Cardiac muscle cell (in vitro differentiated cells and primary cell): ENCODE measurements at regions not wholly inside any gene's neighbourhood (a gene's known extent, or its start where the extent isn't known, plus 50 kb on each side); places are given as distances from the start of the nearest gene placed in this dataset.
A peak's percentile ranks its signal among the peaks of the same experiment; 100 is the strongest.

ENCODE experiments used
- DNase-seq, 2 donors: peaks; one replicate each; pipeline versions ENCODE4 v3.0.0 to v3.0.0-alpha.2; 2010 to 2017; ENCODE audit warnings: low read depth in 1 of 2, low spot score in 1 of 2
- H3K27ac ChIP-seq: fragments of 200-600 bp; sonication (generic); 2 replicates; pipeline ENCODE4 v1.5.1; 2016
- H3K27me3 ChIP-seq: fragments of 200-600 bp; sonication (generic); 2 replicates; pipeline ENCODE4 v1.6.0; 2016; ENCODE audit warnings: control low read depth
- H3K36me3 ChIP-seq: fragments of 200-600 bp; sonication (generic); 2 replicates; pipeline ENCODE4 v1.5.1; 2016; ENCODE audit warnings: control low read depth
- H3K4me1 ChIP-seq: fragments of 200-600 bp; sonication (generic); 2 replicates; pipeline ENCODE4 v1.8.1; 2017; ENCODE audit warnings: low read depth, mild to moderate bottlenecking, mixed run types
- H3K4me3 ChIP-seq: fragments of 200-600 bp; sonication (generic); 2 replicates; pipeline ENCODE4 v1.5.1; 2016; ENCODE audit warnings: mild to moderate bottlenecking
- H3K9me3 ChIP-seq: fragments of 200-600 bp; sonication (generic); 2 replicates; pipeline ENCODE4 v1.5.1; 2017; ENCODE audit warnings: low read depth, mild to moderate bottlenecking, control low read depth
- CTCF ChIP-seq: IDR thresholded peaks from 2 replicates; pipeline ENCODE4 v1.5.1; 2012; ENCODE audit warnings: low read depth, mild to moderate bottlenecking, low read length

GRCh38 chr4:11701966-11702725, 273.5 kb upstream of the HS3ST1 start:
- Histone ChIP-seq H3K27ac (no peak overlapping the region), H3K4me3 (no peak overlapping the region), H3K4me1 (peaks cover 17% of the 10 kb centered on the region), H3K9me3 (no peaks in the 10 kb centered on the region), H3K36me3 (no peaks in the 10 kb centered on the region), H3K27me3 (no peaks in the 10 kb centered on the region)
- no peak for DNase-seq
- TF ChIP-seq CTCF: no peak

- H3K4me3 ChIP-seq: no peak overlapping the region
- H3K9me3 ChIP-seq: no peaks in the 10 kb centered on the region
- H3K4me1 ChIP-seq: peaks cover 24% of the 10 kb centered on the region
- H3K36me3 ChIP-seq: no peaks in the 10 kb centered on the region
- DNase-seq: no peak
- no peaks in the 10 kb centered on the region for H3K27me3 ChIP-seq
- no peak for TF ChIP-seq CTCF
- H3K27ac ChIP-seq: no peak overlapping the region
Measured at GRCh38 chr4:11700751-11701226, 272.1 kb upstream of the HS3ST1 start.

- no peak for TF ChIP-seq CTCF
- H3K27ac ChIP-seq: no peak overlapping the region
- H3K4me1 ChIP-seq: peaks cover 24% of the 10 kb centered on the region
- no peaks in the 10 kb centered on the region for H3K27me3 ChIP-seq
- no peak overlapping the region for H3K4me3 ChIP-seq
- no peaks in the 10 kb centered on the region for H3K36me3 ChIP-seq
- peak in 1 of 2 donors; percentile 40 for DNase-seq
- no peaks in the 10 kb centered on the region for H3K9me3 ChIP-seq
Measured at GRCh38 chr4:11698846-11699590, 270.3 kb upstream of the HS3ST1 start.

- H3K4me1 ChIP-seq: peaks cover 24% of the 10 kb centered on the region
Measured at GRCh38 chr4:11698033-11698432, 269.3 kb upstream of the HS3ST1 start.

GRCh38 chr4:11693693-11694092, 265.0 kb upstream of the HS3ST1 start:
- Histone ChIP-seq H3K27me3 (no peaks in the 10 kb centered on the region), H3K4me3 (no peak overlapping the region), H3K36me3 (no peaks in the 10 kb centered on the region), H3K9me3 (no peaks in the 10 kb centered on the region), H3K27ac (no peak overlapping the region), H3K4me1 (peaks cover 40% of the 10 kb centered on the region)
- no peak for TF ChIP-seq CTCF
- no peak for DNase-seq

More at GRCh38 chr4:11698033-11698432, 269.3 kb upstream of the HS3ST1 start:
- H3K27ac ChIP-seq: peak overlapping the region; percentile 50
- DNase-seq: no peak
- no peak overlapping the region for H3K4me3 ChIP-seq
- no peaks in the 10 kb centered on the region for H3K36me3 ChIP-seq
- no peaks in the 10 kb centered on the region for H3K27me3 ChIP-seq
- no peaks in the 10 kb centered on the region for H3K9me3 ChIP-seq
- no peak for TF ChIP-seq CTCF
